ENCODE measurements at regions not wholly inside any gene's neighbourhood (a gene's known extent, or its start where the extent isn't known, plus 50 kb on each side); places are given as distances from the start of the nearest gene placed in this dataset.

DNA sequence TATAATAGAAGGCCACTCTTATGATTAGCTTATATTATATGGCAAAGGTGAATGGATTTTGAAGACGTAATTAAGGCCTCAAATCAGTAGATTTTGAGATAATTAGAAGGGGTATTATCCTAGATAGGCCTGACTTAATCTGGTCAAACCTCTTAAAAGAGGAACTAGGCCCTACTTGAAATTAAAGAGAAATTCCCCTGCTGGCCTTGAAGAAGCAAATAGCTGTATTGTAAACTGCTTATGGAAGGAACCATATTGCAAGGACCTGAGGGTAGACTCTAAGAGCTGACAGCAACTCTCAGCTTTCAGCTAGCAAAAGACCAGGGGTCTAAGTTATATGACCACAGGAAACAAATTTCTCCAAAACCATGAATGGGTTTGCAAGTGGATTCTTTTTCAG, 219.0 kb upstream of the ONECUT1 start:
- DNase-seq: no peak

- DNase-seq: no peak
These were observed 210.3 kb upstream of the ONECUT1 start for GRCh38 chr15:53000409-53000808.

DNA sequence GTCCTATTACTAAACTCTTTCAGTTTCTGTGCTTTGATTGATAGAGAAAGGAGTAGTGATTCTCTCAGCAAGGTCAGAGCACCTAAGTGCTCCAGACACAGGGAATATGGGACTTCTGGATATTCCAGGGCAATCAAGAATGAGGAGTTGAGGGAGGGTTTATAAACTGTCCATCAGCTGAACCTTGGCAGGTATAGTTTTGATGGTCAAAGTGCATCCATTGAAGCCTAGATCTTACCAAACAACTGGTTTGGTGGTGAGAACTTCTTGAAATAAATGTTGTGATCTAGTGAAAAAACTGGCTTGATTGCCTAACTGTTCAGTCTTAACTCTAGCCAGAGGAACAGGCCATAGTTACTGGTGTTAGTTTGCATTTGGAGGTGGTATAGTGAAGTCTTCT, 207.0 kb upstream of the ONECUT1 start:
- DNase-seq: no peak

DNA sequence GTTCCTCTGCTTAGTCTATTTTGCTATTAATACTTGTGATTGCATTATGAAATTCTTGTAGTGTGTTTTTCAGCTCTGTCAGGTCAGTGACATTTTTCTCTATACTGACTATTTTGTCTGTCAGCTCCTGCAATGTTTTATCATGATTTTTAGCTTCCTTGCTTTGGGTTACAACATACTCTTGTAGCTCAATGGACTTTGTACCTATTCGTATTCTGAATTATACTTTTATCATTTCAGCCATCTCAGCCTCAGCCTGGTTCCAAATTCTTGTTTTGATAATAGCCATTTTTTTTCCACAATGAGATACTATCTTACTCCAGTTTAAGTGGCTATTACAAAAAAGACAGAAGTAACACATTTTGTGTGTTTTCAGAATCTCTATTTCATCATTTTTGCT, 204.2 kb upstream of the ONECUT1 start:
- DNase-seq: no peak

GRCh38 chr15:52984507-52984906, 194.4 kb upstream of the ONECUT1 start:
- DNase-seq: no peak

DNA sequence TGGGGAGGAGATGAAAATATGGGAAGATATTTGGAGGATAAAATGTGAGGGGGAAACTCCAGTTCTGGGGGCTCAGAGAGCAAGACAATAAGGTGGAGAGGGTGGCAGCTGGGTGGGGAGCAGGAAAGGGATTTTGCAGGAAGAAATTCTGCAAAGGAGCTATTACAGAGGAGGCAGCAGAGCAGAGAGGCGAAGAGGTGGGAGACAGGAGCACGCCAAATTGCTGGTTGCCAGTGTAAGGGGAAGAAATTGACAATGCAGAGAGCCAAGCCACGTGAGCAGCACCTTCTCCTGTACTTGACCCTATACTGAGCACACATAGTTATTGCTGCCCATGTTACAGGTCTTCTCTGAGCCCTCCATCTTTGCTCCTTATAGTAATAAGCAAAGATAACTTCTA, 190.3 kb upstream of the ONECUT1 start:
- DNase-seq: no peak

GRCh38 chr15:52976516-52977075, 186.5 kb upstream of the ONECUT1 start:
- DNase-seq: no peak

GRCh38 chr15:52975941-52976449, 185.9 kb upstream of the ONECUT1 start:
- DNase-seq: no peak

DNA sequence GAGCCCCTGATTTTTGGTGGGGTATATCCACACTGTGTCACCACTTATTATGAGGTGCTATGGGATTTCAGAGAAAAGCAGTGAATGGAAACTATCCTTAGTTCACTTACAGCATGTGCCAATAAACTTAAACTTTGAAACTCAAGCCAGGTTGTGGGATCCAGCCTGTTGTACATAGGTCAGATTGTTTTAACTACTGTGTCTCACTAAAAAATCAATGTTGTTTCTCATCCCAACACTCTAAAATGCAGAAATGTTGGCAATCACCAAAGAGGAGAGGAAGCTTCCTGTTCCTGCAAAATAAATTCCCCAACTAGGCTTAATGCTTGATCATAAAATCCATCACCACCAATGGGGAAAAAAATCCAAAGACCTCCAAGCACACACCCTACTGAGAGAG, 173.7 kb upstream of the ONECUT1 start:
- DNase-seq: no peak

DNA sequence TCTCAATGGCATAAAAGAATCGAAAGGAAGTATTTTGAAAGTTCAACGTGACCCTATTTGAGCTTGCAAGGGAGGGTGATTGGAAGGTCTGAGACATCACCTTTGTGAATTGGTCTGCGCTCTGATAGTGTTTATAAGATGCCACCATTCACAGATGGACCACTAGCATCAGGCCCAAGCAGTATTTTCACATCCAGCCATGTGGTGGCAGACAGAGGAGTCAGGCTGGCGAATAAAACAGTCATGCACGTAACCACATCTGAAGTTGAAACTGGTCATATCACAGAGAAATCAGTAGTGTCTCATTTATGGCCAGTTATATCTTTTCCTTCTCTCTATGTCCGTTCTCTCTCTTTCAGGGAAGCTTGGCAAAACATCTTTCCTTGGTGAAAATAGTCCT, 170.1 kb upstream of the ONECUT1 start:
- DNase-seq: no peak

DNA sequence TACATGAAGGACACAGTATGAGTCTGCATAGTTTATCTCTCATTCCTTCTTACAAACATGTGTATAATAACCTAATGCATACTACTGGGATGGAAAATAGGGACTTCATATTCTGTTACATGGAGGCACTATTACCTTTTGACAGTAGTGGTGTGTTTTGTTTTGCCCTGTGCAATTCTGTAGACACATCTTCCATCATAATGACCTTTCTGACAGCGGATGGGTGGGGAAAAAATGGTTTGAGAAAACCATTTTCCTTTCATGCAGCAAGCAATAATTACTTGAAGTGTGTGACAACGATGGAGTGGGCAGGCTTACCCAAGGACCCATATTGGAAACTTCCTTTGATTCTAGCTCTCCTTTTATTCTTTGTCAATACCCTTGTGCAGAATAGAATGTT, 153.6 kb upstream of the ONECUT1 start:
- DNase-seq: no peak

- DNase-seq: no peak
These were observed 146.4 kb upstream of the ONECUT1 start for GRCh38 chr15:52936489-52936888.

DNA sequence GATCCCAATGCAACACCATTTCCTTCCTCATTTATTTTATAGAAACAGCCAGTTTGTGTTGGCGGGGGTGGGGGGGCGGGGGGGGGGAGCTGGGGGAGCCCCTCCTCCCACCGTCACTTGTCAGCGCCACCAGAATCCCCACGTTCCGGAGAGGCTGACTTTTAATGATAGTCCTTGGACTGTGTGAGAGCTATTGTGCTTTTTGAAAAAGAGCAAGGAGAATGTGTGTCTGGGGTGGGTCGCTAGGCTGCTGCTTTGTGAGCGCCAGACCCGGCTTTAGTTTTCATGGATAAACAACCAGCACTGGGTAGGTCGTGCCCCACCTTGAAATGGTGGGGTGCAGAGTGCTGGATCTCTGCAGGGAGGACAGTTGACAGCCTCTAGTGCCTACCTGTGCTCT, 135.0 kb upstream of the ONECUT1 start:
- no peak for DNase-seq

DNA sequence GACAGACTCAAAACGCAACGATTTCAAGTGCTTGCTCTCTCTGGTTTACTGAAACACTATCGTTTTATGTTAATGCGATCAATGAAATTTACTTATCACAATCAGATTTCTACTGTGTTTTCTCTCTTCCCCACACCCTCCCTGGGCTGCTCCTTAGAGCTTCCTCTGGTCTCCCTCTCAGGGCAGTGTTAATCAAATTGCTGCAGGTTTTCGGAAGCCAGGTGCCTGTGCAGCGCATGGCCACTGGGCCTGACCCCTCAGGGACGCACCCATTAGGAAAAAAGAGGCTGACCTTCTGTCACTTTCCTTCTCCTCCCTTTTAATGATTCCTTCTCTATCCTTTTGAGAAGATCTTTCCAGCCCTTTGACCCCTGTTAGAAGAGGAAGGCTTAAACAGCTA, 134.5 kb upstream of the ONECUT1 start:
- no peak for DNase-seq

DNA sequence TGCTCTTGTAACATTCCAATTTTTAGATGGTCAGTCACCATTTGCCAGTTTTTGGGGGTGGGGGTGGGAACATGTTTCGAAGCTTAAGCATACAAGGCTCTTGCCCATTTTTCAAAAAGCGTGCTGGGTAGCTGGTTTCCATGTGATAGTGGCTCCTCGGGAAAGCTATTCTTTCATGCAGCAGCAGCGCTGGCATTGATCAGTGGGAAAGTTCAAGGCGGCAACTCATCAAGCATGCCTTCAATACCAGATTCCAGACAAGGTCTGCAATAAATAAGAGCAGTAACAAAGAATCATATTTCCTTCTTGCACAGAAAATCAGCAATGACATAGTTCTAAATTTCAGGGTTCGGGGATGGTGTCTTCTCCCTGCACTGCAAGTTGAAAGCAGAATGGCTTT, 133.5 kb upstream of the ONECUT1 start:
- DNase-seq: no peak

DNA sequence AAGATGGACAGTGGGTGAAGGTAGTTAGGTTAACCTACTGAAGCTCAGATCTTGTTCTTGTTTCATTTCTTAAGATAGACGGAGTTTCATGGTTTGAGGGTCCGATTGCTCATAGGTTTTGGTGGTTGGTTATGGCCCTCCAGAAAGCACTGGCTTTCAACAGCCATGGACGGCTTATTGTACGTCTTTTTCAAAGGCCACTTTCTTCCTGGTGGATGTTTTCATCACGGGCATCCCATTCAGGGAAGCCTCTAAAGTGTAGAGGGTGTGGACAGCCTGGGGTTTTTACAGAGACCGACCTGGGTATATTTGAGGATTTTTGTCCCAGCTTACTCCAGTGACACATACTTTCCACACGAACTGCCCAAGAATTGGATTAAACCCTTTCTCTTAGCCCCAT, 132.7 kb upstream of the ONECUT1 start:
- no peak for DNase-seq

- no peak for DNase-seq
These were observed 122.0 kb upstream of the ONECUT1 start for GRCh38 chr15:52912172-52912571.

DNA sequence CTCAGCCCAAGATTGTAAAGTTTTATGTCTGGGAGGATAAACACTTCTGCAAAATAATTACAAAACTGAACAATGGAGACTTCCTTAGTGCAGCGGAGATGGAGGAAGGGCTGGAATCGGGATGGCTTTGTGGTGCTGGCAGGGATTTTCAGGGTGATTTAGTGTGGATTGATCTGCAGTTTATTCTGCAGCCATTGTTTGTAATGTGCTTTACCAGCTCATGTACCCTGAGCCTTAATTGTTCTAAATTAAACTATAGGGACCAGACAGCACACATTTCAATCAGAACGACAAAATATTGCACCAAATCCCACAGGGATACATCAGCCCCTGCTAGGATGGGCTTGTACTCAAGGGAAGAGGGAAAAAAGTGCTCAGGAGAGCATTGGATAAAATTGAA, 103.2 kb upstream of the ONECUT1 start:
- no peak for DNase-seq

DNA sequence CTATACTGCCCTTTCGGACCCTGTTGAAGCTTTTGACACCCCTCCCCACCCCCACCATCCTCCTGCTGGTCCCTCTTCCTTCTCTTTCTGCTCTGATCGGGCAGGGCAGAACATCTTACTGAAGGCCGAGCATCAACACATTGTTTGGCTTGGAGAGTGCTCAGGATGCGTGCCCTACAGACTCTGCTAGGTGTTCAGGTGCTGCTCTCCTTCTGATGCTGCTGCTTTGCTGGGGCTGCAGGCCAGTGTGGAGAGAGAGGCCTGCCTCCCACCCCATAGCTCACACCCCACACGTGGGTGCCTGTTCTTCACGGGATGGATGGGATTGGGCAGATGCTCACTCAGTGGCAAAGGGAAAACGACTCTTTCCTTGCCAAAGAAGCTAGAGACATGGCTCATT, 89.8 kb upstream of the ONECUT1 start:
- DNase-seq: no peak

- no peak for DNase-seq
These were observed 89.0 kb upstream of the ONECUT1 start for GRCh38 chr15:52879145-52879544.

DNA sequence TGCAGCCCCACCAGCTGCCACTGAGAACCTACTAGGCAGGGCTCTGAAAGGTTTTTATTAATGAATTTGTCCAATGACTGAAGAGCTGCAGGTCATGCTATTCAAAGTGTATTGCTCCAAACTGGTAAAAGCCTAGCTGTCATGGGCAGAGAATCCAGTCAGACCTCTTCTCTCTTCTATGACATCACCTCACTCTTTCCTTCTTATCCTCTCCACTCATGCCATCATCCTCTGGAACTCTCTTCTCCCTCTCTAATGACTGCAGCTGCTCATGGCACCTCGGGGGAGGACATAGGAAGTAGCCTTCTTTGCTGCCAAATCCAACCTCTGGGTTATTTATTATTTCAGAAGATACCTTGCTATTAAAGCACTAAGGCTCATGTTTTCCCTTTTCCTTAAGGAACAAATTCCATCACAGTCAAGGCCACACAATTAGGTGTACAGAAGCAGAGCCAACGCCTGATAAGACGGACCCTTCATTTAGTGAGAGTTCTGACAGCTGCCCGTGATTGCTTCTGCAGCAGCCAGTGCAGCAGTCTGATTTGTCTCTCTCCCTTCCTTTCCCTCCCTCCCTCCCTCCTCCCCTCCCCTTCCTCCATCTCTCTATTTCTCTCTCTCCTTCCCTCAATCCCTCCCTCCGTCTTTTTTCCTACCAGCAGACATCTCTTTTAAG, 87.0 kb upstream of the ONECUT1 start:
- no peak for DNase-seq

GRCh38 chr15:52872036-52872818, 82.1 kb upstream of the ONECUT1 start:
- no peak for DNase-seq

- DNase-seq: no peak
These were observed 79.9 kb upstream of the ONECUT1 start for GRCh38 chr15:52870015-52870414.

GRCh38 chr15:52866698-52867097, 76.6 kb upstream of the ONECUT1 start:
- DNase-seq: no peak
